Right renal pelvis (tissue), 4 donors: ENCODE measurements at regions not wholly inside any gene's neighbourhood (a gene's known extent, or its start where the extent isn't known, plus 50 kb on each side); places are given as distances from the start of the nearest gene placed in this dataset.
A peak's percentile ranks its signal among the peaks of the same experiment; 100 is the strongest.

ENCODE experiments used
- DNase-seq, 4 donors: peaks; one replicate each; pipeline ENCODE4 v3.0.0-alpha.2; 2013; ENCODE audit warnings: low read depth in 4 of 4, low spot score in 3 of 4, missing footprints in 1 of 4

DNA sequence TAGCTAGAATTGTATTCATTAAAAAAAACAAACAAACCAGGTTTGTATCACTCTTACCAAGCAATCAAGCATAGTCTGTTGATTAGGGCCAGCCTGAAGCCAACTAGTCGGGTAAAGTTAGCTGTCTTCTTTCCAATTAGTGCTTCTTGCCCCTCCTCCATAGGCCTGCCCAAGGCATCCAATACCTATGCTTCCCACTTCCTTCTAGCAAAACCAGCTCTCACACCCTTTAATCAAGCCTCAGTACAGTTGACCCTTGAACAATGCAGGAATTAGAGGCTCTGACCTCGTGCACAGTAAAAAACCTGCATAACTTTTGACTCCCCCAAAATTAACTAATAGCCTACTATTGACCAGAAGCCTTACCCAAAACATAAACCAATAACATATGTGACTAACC lies 119.1 kb upstream of the DTNBP1 start:
- DNase-seq = no peak

- no peak for DNase-seq
These were observed 118.5 kb upstream of the DTNBP1 start for GRCh38 chr6:15781333-15781732.

DNA sequence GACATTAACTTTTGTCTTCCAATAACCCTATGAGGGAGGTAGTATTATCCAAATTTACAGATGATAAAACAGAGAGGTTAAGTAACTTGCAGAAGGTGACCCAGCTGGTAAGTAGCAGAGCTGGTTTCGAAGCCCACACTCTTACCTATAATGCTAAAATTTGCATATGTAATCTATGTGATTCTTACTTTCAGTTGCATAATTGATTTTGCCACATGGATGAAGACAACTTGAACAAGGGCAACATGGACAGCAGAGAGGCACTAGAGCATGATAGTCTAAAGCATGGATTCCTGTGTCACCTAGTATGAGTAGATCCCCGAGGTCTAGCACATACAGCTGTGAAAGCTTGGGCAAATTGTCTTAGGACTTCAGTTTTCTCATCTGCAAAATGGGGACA lies 117.6 kb upstream of the DTNBP1 start:
- no peak for DNase-seq

DNA sequence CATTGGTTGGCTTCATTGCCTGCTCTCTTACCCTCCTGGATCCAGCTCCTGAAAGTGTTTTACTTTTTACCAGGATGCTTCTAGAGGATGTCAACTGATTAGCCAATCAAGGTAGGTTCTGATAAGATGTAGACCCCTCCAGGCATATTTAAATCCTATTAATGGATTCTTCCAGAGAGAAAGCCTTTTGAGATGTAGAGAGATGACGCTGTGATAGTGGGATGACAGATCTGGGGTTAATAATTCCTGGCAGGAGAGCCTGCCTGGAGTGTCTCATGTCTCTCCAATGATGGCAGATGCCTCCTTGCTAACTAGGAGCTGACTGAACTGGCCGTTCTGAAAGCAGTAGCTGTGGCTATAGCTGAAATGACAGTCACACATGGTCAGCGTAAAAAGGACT lies 116.9 kb upstream of the DTNBP1 start:
- DNase-seq = no peak

- DNase-seq = no peak
These were observed 113.7 kb upstream of the DTNBP1 start for GRCh38 chr6:15776458-15776980.

GRCh38 chr6:15775741-15776140 lies 112.9 kb upstream of the DTNBP1 start:
- no peak for DNase-seq

GRCh38 chr6:15775076-15775634 lies 112.3 kb upstream of the DTNBP1 start:
- DNase-seq = no peak

GRCh38 chr6:15773806-15774410 lies 111.1 kb upstream of the DTNBP1 start:
- DNase-seq = no peak

- DNase-seq = no peak
These were observed 107.7 kb upstream of the DTNBP1 start for GRCh38 chr6:15770347-15771143.

GRCh38 chr6:15769511-15770018 lies 106.7 kb upstream of the DTNBP1 start:
- DNase-seq = no peak

DNA sequence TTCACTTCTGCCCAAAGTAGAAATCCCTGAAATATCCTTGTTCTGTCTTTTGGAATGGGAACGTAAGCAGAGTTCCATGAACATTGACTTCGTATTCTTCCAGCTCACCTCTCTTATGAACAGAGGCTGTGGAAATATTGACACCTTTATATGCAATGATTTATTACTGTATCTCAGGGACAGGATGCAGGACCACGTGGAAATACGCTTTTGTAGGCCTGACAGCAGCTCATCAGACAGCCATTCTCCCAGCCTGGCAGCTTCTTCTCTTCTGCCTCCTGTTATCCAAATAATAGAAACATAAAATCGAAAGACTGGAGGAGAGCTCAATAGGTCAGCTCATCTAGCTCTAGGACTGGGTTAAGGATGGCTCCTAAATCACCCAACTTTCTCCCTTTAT lies 106.2 kb upstream of the DTNBP1 start:
- DNase-seq = no peak

- peak in 2 of 4 donors; percentile 16 to 28 for DNase-seq
These were observed 101.0 kb upstream of the DTNBP1 start for GRCh38 chr6:15763837-15764236.

GRCh38 chr6:15763364-15763763 lies 100.5 kb upstream of the DTNBP1 start:
- no peak for DNase-seq

GRCh38 chr6:15761045-15761502 lies 98.2 kb upstream of the DTNBP1 start:
- no peak for DNase-seq

DNA sequence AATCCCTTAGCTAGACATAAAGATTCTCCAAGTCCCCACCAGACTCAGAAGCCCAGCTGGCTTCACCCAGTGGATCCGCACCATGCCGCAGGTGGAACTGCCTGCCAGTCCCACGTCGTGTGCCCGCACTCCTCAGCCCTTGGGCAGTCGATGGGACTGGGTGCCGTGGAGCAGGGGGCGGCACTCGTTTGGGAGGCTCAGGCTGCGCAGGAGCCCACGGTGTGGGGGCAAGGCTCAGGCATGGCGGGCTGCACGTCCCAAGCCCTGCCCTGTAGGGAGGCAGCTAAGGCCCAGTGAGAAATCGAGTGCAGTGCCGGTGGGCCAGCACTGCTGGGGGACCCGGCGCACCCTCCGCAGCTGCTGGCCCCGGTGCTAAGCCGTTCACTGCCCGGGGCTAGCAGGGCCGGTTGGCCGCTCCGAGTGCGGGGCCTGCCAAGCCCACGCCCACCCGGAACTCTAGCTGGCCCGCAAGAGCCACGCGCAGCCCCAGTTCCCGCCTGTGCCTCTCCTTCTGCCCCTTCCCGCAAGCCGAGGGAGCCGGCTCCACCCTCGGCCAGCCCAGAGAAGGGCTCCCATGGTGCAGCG lies 95.9 kb upstream of the DTNBP1 start:
- no peak for DNase-seq

DNA sequence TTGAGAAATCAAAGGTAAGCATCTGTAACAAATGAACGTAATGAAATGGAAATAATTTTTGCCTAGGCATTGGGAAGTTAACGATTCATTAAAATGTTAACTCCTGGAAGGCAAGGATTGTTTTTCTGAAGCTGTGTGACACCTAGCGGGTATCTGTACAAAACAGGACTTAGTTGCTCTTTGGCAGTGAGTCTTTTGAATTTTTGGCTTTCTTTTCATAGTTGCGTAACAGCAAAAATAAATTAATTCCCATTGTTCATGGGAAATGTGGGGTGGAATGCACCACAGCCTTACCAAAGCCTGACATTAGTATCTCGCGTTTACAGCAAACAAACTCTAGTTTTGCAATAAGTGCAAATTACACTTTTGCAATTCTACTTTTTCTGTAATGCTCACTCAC lies 92.7 kb upstream of the DTNBP1 start:
- no peak for DNase-seq

DNA sequence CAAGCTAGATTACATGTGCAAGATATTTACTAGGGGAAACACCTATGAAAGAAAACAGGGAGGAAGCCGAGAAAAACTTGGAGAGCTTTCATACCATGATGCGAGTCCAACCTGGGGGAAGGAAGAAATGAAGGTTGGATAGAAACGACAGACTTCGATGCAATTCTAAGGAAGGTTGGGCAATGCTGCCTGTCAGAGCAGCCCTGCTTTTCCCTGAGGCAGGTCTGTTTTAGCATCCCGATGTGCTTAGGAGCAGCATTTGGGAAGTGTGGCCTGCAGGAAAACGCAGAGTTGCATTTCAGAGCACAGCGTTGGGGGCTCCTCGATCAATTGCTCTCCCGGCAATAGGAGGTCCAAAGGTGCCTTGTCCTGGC lies 91.9 kb upstream of the DTNBP1 start:
- no peak for DNase-seq

DNA sequence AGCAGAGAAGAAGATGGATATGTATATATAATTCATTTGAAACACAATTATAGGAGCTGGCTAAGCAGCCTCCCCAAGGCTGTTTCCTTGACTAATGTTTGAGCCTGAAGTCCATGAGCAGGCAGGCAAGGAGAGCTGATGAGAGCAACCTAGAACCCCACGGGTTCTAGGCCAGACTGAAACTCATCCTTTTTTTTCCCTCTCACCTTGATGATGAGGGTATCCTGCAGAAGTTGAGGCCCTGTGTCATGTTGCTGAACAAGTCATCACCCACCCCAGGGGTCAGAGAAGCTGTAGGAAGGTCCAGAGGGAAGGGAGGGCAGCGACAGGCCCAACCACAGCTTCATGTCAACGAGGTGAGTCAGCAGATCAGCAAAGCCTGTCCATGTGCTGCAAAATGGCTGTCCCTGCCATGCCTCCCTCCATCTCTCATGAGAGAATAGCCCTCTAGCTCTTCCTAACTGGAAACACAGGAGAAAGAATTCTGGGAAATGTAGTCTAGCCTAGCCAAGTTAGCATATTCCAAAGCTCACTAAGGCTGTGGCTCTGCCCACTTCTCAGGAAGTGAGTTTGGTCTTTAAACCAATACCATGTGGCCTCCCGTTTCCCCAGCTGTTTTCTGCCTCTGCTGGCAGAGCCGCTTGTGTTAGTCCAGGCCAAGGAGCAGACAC lies 91.3 kb upstream of the DTNBP1 start:
- no peak for DNase-seq

GRCh38 chr6:15752820-15753219 lies 90.0 kb upstream of the DTNBP1 start:
- DNase-seq = no peak

DNA sequence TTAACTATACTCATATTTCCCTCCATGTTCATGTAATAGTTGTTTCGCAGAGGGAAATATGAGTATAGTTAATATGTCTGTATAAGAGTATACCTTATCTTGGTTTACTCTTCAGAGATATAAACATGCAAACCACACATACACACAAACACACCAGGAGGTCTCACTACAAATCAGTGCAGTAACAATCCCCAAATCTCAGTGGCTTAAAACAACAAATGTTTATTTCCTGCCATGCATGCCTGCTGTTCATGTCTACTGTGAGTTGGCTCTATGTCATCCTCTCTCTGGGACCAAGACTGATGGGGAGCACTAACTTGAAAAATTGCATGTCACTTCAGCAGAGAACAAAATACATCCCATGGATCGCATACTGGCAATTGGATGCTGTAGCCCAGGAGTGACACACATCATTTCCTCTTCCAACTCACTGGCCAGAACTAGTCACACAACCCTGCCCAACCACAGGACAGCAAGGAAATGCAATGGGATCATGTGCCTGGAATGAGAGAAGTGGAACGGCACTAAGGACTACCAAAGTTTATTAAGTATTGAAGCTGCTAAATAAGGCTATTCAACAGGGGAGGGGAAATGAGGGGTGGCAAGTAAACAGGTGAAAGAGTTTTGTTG lies 89.0 kb upstream of the DTNBP1 start:
- no peak for DNase-seq
